HT-29 (cell line): ENCODE measurements at regions not wholly inside any gene's neighbourhood (a gene's known extent, or its start where the extent isn't known, plus 50 kb on each side); places are given as distances from the start of the nearest gene placed in this dataset.
"Not testable (repeated sequence)": the region's sequence is repeated elsewhere in the genome, so short reads cannot be mapped to it uniquely, and the experiment has no call there.

Source experiments
- DNase-seq: peaks from one replicate; pipeline ENCODE4 v3.0.0-alpha.2; 2015; ENCODE audit warnings: low spot score

DNA sequence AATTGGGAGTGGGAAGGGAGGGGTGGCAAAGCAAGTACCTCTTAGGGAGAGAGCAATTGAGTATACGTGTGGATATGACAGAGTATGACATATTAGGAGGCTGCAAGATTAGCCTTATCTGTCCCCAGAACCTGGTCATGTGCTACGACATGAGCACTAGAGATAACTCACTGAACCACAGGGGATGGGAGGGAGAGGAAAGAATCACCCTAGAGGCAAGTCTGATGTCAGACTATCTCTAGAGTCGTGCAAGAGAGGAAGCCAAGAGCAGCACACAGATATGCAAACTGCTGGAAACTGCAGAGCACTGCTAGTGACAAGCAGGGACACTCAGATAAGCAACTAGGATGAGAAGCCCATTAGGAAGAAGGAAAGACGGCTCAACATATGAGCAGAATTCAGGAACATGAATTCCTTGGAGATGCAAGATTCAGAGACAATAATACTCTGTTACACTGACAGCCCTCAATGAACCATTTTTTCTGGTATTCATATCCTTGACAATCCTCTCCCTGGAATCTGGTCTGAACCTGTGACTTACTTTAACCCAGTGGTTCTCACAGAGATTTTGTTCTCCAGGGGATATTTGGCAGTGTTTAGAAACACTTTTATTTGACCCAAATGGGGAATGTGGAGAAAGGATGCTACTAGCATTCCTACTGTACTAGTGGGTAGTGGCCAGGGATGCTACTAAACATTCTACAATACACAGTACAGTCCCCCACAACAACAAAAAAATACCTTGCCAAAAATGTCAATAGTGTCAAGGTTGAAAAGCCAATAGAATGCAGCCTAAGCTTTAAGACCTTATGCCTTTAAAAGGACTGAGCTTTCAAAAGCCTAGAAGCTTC, 84.0 kb upstream of the BMP2K start:
- DNase-seq, result no peak

DNA sequence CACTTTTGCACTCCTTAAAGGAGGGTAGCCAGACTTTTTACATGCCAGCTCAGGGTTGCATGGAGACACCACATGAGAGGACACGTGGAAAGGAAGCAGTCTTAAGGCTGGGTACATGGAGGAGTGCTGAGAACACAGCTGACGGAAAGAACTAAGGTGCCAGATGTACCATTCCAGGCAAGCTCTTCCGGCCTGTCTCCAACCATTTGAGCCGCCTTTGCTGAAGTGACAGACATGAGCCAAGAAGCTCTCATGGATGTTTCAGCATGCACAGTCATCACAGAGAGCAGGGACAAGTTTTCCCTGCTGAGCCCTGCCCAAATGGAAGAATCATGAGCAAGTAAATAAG, 83.4 kb upstream of the BMP2K start:
- no peak for DNase-seq

DNA sequence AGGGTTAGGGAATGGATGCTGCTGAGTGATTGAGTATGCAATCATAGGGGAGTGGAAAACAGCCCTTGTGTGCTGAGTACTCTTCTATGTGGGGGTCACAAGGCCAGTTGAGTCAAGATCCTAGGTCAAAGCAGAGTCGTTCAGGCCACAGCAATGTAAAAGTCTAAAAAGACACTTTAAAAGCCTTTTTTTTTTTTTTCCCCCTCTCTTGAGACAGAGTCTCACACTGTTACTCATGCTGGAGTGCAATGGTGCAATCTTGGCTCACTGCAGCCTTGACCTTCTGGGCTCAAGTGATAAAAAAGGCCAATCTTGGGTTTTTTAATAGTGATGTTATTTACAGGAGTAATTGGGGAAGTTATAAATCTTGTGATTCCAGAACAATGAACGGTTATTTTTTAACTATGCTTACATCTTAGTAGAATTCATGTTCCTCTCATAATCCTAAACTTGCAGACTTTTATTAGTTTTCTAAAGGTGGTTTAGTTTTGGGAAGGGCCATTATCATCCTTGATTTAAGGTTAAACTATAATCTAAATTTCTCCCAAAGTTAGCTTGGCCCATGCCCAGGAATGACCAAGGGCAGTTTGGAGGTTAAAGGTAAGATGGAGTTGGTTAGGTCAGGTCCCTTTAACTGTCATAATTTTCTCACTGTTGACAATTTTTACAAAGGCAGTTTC, 82.2 kb upstream of the BMP2K start:
- no peak for DNase-seq

DNA sequence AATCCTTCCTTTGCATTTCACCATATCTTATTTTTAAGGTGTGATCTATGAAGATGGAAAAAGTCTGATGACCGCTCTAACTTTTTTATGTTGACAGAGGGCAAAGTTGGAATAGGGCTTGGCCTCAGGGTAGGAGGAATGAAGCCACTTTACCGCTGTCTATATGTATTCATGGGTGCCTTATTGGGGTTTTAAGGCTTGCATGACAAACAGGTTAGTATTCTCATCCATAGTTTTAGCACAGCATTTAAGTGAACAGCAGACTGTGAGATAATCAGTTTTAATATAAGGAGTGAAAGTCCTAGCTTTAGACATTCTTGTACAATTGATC, 81.7 kb upstream of the BMP2K start:
- DNase-seq, result no peak

DNA sequence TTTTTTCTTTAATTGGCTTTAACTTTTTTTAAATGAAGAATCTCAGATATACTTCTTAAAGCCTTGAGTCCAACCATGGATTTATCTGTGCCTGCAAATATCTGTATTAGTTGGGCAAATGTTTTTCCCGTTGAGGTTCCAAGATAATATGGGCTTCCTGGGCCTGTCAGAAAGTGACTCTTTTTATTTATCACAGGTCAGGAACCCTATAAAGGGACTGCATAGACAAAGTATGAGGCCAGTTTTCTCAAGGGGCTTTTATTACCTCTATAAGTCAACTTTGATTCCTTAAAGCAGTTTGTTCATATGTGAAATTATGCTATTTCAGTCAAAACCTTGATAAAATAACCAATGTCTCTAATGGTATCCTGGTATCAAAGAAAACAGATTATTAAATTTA, 80.2 kb upstream of the BMP2K start:
- no peak for DNase-seq

DNA sequence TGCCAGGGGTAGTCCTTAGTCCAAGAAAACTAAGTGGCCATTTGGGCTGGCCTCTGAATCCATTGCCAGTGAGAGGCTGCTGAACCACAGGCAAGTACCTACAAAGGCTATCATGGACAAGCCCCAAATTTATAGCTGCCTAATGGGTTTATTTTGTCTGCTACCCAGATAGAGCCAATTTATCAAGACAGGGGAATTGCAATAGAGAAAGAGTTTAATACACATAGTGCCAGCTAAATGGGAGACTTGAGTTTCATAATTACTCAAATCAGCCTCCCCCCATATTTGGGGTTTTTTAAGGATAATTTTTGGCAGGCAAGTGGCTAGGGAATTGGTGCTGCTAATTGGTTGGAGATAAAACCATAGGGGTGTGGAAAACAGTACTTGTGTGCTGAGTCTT, 73.1 kb upstream of the BMP2K start:
- DNase-seq, result no peak

DNA sequence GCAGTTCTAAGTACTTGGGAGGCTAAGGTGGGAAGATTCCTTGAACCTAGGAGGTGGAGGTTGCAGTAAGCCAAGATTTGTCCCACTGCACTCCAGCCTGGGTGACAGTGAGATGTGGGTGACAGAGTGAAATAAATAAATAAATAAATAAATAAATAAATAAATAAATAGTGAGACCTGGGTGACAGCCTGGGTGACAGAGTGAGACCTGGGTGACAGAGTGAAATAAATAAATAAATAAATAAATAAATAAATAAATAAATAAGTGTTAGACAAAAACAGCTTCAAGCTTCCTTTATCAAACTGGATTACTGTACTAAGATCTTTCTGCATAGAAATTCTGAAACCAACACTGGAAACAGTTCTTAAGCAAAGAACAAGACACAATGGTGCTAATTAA, 71.8 kb upstream of the BMP2K start:
- no peak for DNase-seq

DNA sequence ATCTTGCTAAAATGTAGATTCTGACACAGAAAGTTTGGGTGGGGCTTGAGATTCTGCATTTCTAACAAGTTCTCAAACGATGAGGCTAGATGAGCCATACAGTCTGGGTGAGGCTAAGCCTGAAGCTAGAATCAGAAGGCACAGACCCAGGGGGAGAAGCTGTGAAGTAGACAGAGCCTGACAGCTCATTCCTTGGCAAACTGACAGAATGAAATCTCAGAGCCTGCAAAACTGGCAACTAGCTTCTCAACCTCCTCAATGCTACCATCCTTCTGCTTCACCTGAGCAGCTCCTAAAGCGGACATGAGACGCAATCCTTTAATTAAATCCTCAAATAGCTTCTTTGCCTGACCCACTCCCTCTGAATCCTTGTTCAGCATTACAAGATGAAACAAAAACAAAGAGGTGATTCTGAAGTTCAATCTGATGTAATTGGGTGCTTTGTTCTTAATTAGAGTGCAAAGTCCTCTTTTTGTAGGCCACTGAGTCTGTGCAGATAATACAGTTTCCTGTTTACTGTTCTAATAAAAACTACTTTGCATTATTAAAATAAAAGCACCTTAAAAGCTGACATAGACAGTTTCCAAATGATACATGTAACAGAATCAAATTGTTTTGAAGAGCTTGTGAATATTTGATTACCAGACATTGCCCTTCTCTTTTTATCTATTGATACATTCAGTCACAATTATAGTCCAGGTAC, 71.0 kb upstream of the BMP2K start:
- peak; percentile 61 for DNase-seq

DNA sequence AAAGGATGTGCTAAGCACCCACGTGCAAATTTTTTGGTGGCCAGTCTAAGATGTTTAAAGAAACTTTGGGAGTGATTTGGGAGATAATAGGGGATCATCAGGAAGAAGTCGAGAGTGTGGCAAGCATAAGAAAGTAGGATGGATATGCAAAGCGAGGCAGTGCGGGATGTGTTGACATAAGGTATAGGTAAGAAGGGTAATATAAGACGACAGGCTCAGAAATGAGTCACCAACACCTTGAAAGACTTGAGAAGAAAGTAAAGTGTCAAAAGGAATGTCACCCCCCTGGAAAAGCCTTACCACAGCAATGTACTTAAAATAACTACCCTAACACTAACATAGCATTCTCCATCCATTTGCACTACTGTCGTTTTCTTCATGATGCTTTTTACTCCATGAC, 69.8 kb upstream of the BMP2K start:
- peak; percentile 21 for DNase-seq

DNA sequence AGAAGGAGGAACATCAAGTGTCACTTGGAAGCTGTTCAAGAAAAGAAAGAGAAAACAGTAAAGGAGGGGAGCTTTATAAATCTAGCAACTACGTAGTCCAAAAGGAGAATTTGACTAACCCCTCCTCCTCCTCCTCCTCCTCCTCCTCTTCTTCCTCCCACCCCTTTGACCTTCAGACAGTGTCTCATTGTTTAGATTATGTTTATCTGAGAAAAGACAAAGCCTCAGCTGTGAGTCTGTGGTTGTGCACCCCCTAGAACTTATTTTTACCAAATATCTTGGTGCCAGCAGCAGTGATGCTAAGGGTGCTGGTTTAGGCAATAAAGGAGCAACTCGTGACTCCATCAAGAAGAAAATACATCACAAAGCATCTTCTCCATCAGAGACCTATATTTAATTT, 68.9 kb upstream of the BMP2K start:
- DNase-seq, result no peak

DNA sequence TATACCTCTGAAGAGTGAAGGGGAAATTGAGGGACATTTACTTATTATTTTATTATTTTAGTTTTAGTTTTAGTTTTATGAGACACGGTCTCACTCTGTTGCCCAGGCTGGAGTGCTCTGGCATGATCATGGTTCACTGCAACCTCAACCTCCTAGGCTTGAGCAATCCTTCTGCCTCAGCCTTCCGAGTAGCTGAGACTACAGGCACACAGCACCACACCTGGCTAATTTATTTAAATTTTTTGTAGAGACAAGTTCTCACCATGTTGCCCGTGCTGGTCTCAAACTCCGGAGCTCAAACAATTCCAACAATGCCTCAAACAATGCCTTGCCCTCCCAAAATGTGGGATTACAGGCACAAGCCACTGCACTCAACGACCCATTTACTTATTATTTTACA, 68.4 kb upstream of the BMP2K start:
- DNase-seq, result no peak

DNA sequence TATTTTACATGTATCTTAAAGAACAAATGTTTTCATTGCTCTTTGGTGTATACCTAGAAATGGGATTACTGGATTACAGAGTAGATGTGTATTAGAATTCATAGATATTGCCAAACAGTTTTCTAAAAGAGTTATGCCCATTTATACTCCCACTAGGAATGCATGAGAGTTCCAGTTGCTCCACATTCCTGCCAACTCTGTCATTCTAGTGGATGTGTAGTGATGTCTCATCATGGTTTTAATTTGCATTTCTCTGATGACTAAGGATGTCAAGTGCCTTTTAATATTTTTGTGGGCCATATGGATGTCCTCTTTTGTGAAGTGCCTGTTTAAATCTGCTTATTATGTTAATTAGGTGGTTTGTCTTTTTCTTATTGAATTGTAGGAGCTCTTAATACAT, 65.6 kb upstream of the BMP2K start:
- DNase-seq, result no peak

DNA sequence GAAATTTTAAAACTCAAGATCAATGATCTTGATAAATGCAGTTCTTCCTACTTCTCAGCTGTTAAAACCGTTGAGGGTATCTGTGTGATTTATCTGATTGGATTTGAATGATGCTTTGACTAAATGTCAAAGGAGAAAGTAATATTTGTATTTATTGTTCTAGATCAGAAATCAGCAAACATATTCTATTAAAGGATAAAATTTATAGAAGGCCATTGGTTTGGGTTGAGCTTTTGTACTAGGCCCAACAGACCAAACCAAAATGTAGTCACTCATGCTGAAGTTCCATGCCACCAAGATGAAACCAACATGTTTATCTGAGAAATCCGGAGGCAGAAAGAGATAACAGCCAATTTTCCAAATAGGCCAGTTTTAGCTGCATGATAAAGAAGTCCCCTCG, 64.5 kb upstream of the BMP2K start:
- no peak for DNase-seq

DNA sequence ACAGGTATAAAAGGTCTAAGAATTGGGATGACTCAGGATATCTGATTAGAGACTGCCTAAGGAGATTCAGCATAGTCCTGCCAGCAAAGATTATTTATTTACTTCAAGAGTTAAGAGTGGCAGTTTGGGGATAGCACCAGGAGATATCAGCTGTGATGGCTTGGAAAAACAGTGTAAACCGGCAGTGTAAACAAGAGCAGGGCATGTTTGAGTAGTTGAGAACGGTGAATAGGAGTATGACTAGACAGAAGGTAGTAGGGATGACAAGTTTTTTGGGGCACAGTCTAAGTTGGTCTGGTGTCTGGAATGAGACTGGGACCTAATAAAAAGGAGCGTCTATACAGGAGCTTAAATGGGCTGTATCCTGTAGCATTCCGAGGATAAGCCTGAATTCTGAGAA, 61.6 kb upstream of the BMP2K start:
- DNase-seq, result not testable (repeated sequence)

DNA sequence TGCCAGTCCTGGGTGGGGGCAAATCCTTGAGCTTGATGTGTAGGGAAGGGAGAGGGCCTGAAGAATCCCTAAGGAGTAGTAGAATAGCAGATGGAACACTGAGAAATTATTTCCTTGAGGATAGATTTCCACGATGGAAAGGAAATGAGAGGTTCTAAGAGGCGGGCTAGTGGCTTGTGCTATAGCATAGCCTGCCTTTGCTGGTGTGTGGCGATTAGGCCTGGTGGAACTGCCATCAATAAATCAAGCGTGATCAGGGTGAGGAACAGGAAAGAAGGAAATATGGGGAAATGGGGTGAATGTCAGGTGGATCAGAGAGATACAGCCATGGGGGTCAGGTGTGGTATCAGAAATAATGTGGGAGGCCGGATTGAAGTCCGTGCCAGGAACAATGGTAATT, 60.8 kb upstream of the BMP2K start:
- DNase-seq, result not testable (repeated sequence)

DNA sequence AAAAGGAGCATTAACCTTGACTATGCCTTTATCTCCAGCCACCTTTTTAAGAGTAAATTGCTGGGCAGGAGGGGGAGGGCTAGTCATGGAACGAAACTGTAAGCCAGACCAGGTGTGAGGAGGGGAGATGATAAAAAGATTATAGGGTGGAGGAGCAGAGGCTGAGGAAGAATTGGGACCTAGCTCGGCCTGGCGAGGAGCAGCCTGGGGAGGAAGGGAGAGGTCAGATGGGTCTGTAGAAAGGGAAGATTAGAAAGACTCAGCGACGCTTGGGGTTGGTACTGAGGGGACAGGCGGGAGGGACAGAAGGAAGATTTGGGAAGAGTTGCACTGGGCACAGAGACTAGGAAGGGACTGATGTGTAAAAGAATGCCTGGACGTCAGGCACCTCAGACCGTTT, 58.4 kb upstream of the BMP2K start:
- DNase-seq, result not testable (repeated sequence)

DNA sequence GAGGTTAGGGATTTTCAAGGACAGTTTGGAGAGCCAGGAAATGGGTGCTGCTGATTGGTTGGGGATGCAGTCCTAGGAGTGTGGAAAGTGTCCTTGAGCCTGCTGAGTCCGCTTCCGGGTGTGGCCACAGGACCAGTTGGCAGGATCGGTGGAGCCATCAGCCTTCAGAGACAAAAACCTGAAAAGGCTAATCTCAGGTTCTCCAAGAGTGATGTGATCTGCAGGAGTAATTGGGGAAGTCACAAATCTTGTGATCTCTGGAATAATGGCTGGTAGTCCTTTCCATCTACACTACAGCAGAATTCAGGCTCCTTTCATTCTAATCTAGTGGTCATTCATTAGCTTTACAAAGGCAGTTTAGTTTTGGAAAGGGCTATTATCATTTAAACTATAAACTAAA, 55.9 kb upstream of the BMP2K start:
- DNase-seq, result no peak

DNA sequence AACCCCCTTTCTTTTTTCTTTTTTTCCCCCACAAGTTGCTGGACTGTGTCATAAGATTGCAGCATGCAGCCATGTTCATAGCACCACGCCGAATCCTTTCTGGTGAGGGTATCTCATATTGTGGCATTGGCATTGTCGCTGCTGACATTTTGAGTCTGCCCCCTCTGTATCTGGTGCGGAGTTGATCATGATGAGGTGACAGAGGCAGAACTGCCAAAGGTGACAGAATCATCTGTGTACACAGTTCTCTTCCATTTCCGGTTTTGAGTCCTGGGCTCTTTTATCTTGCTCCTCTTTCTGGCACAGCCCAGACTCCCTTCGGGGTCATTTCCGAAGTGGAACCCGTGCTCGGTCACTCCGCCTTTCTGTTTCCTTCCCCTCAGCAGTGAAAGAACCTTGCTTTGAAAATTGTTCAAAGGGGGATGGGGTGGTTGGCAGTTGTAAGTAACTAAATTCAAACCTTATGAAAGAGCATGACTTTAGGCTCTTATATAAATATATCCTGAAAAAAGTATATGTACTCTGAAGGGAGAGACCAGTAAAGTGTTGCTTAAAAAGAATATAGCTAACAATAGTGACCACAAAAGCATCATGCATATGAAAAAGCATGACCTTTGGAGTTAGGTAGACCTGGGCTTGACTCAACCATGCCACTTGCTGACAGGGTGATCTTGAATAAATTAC, 55.0 kb upstream of the BMP2K start:
- DNase-seq, result no peak

DNA sequence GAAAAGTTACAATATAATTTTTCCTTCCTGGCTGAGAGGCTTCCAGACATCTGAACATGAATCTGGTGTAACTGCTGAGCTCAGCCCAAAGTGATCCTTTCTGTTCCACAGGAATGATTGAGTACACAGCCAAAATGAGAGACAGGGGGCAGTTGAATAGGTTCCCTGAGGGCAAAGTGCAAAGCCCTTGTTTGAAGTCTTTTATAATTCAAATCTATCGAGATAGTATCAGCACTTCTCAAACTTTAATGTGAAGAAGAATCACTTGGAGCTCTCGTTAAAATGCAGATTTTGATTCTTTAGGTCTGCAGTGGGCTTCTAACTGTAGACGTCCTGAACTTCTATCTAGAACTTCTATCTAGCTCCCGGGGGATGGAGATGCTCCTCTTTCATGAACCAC, 54.4 kb upstream of the BMP2K start:
- DNase-seq, result no peak

DNA sequence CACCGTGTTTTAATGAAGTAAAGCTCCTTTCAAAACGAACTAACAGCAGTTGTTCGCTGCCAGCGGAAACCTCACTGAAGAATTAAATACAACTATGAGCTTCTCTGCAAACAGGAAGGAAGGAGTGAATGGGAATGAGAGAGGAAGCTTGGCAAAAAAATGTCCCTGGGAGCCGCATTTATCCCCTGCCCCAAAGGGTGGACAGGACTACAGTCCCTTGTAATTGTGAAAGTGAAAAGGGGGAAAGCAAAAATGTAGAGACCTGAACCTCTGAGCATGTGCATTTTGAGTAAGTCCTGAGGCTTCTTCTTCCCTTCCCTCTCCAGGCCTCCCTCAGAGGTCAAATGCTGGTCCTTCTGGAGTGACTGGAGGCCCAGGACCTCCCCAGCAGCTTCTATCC, 53.8 kb upstream of the BMP2K start:
- no peak for DNase-seq

DNA sequence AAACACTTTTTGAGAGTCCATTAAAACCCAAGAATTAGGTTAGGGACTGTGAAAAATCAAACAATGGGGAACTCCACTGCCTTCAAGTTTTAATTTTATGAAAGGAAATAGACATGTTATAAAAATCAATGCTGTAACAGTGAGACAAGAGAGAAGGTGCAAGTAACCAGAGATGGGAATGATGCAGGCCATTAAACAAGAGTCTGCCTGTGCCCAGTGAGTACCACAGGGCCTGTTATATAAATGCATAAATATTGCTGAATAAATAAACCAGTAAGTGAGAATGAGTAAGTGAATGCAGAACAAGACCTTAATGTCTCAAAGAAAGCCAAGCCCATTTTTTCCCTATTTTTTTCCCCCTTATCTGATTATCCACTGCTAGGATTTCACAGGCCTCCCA, 53.3 kb upstream of the BMP2K start:
- DNase-seq, result no peak
